Liver (tissue), 8 donors: ENCODE measurements at regions not wholly inside any gene's neighbourhood (a gene's known extent, or its start where the extent isn't known, plus 50 kb on each side); places are given as distances from the start of the nearest gene placed in this dataset.

Experiments used
- DNase-seq: peaks from one replicate; pipeline ENCODE4 v3.0.0-alpha.2; 2017; ENCODE audit warnings: low spot score
- H3K27ac ChIP-seq, 2 donors: one replicate each; pipeline ENCODE4 v1.7.0; 2013; ENCODE audit warnings: inconsistent platforms in 2 of 2, low read length in 2 of 2, control low read depth in 1 of 2, low read depth in 1 of 2, mild to moderate bottlenecking in 1 of 2
- H3K27me3 ChIP-seq, 4 donors: one replicate each; pipeline versions ENCODE4 v1.6.1 to v1.7.0; 2013; ENCODE audit warnings: low read length in 3 of 4, inconsistent platforms in 1 of 4, mild to moderate bottlenecking in 1 of 4, moderate library complexity in 1 of 4; ENCODE audit not compliant: control insufficient read depth in 4 of 4, insufficient read depth in 4 of 4
- H3K36me3 ChIP-seq, 4 donors: one replicate each; pipeline versions ENCODE4 v1.6.1 to v1.7.0; 2013; ENCODE audit warnings: low read length in 3 of 4, mild to moderate bottlenecking in 3 of 4, low read depth in 1 of 4, moderate library complexity in 1 of 4; ENCODE audit not compliant: control insufficient read depth in 4 of 4, insufficient read depth in 3 of 4
- H3K4me1 ChIP-seq, 4 donors: one replicate each; pipeline versions ENCODE4 v1.6.1 to v1.7.0; 2013; ENCODE audit warnings: low read length in 3 of 4, mild to moderate bottlenecking in 3 of 4, moderate library complexity in 1 of 4; ENCODE audit not compliant: control insufficient read depth in 4 of 4, insufficient read depth in 4 of 4
- H3K4me3 ChIP-seq, 3 donors: one replicate each; pipeline versions ENCODE4 v1.6.1 to v1.7.0; 2013; ENCODE audit warnings: low read length in 3 of 3, control low read depth in 1 of 3, low read depth in 1 of 3, mild to moderate bottlenecking in 1 of 3
- H3K9ac ChIP-seq, 2 donors: one replicate each; pipeline ENCODE4 v1.7.0; 2013; ENCODE audit warnings: low read length in 2 of 2, mild to moderate bottlenecking in 2 of 2, moderate library complexity in 2 of 2, control low read depth in 1 of 2, low read depth in 1 of 2
- H3K9me3 ChIP-seq, 4 donors: one replicate each; pipeline versions ENCODE4 v1.6.1 to v1.7.0; 2013; ENCODE audit warnings: low read length in 3 of 4; ENCODE audit not compliant: control insufficient read depth in 4 of 4
- EGR1 ChIP-seq, 2 donors: IDR thresholded peaks; 2 replicates each; pipeline ENCODE4 v1.6.1; 2016 to 2018; ENCODE audit warnings: antibody characterized with exemption in 2 of 2, low read depth in 2 of 2
- FOXA1 ChIP-seq: IDR thresholded peaks from 2 replicates; pipeline ENCODE4 v1.6.1; 2016; ENCODE audit warnings: antibody characterized with exemption
- FOXA2 ChIP-seq: IDR thresholded peaks from 2 replicates; pipeline ENCODE4 v1.6.1; 2016; ENCODE audit warnings: antibody characterized with exemption
- GABPA ChIP-seq, 2 donors: IDR thresholded peaks in 1 of 2; conservative IDR thresholded peaks in 1 of 2; 2 replicates each; pipeline ENCODE4 v1.6.1; 2016; ENCODE audit warnings: antibody characterized with exemption in 2 of 2, mild to moderate bottlenecking in 1 of 2, moderate library complexity in 1 of 2
- HNF4A ChIP-seq, 2 donors: conservative IDR thresholded peaks; 2 replicates each; pipeline ENCODE4 v1.6.1; 2016; ENCODE audit warnings: antibody characterized with exemption in 2 of 2, mild to moderate bottlenecking in 2 of 2
- HNF4G ChIP-seq: IDR thresholded peaks from 2 replicates; pipeline ENCODE4 v1.6.1; 2016; ENCODE audit warnings: antibody characterized with exemption
- JUND ChIP-seq, 2 donors: IDR thresholded peaks; 2 replicates each; pipeline ENCODE4 v1.6.1; 2016; ENCODE audit warnings: antibody characterized with exemption in 2 of 2
- NR2F2 ChIP-seq: IDR thresholded peaks from 2 replicates; pipeline ENCODE4 v1.6.1; 2016; ENCODE audit warnings: antibody characterized with exemption
- RAD21 ChIP-seq, 2 donors: IDR thresholded peaks; 2 replicates each; pipeline ENCODE4 v1.6.1; 2016; ENCODE audit warnings: antibody characterized with exemption in 2 of 2, mild to moderate bottlenecking in 2 of 2
- RXRA ChIP-seq, 2 donors: IDR thresholded peaks; 2 replicates each; pipeline ENCODE4 v1.6.1; 2017 to 2018; ENCODE audit warnings: antibody characterized with exemption in 2 of 2, mild to moderate bottlenecking in 1 of 2
- SP1 ChIP-seq: IDR thresholded peaks from 2 replicates; pipeline ENCODE4 v1.6.1; 2018; ENCODE audit warnings: antibody characterized with exemption, mild to moderate bottlenecking
- TAF1 ChIP-seq: conservative IDR thresholded peaks from 2 replicates; pipeline ENCODE4 v1.6.1; 2016; ENCODE audit warnings: antibody characterized with exemption, mild to moderate bottlenecking
- YY1 ChIP-seq: IDR thresholded peaks from 2 replicates; pipeline ENCODE4 v1.6.1; 2016; ENCODE audit warnings: antibody characterized with exemption, mild to moderate bottlenecking
- WGBS: extraction: QIAGEN DNeasy Blood & Tissue Kit; methylation state at CpG from one replicate; pipeline ENCODE4 v1.1.7; 2013; 5-methylcytosine and 5-hydroxymethylcytosine counted together
- TF ChIP-seq, protein P1 (sequence below): fragments of 150-350 bp; IDR thresholded peaks from 2 replicates; pipeline ENCODE4 v1.5.1; 2017; ENCODE audit warnings: improper control_type of control experiment, low read depth, low read length; ENCODE audit not compliant: missing input control
- TF ChIP-seq, protein P2 (sequence below): IDR thresholded peaks from 2 replicates; pipeline ENCODE4 v1.6.1; 2016; ENCODE audit warnings: antibody characterized with exemption
- TF ChIP-seq, protein P3 (sequence below): IDR thresholded peaks from 2 replicates; pipeline ENCODE4 v1.6.1; 2016; ENCODE audit warnings: antibody characterized with exemption
- TF ChIP-seq, protein P4 (sequence below): IDR thresholded peaks from 2 replicates; pipeline ENCODE4 v1.6.1; 2016; ENCODE audit warnings: antibody characterized with exemption, mild to moderate bottlenecking
- donor health status: healthy.
- donor health status: healthy.
- donor health status: healthy.
- donor health status: healthy.
- donor health status: healthy.

DNA sequence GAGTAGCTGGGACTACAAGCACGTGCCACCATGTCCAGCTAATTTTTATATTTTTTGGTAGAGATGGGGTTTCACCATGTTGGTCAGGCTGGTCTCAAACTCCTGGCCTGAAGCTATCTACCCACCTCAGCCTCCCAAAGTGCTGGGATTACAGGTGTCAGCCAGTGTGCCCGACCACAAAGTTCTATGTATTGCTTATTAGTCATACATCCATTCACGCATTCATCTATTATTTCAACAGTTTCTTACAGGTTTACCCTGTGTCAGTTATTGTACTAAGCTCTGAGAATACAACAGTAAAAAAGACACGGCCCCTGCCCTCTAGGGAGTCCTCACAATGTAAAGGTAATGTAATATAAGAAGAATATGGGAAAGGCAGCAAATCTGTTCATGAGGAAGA, 188.9 kb upstream of the BTG1 start:
- H3K9ac ChIP-seq: no peak overlapping the region
- no peaks in the 10 kb centered on the region for H3K27me3 ChIP-seq
- WGBS: 97% methylated on average over 4 of the region's 4 CpGs
- H3K9me3 ChIP-seq: no peaks in the 10 kb centered on the region
- no peaks in the 10 kb centered on the region for H3K4me1 ChIP-seq
- no peaks in the 10 kb centered on the region for H3K36me3 ChIP-seq
- no peak overlapping the region for H3K4me3 ChIP-seq
- no peak overlapping the region for H3K27ac ChIP-seq
- TF ChIP-seq EGR1 (IDR thresholded peaks at IDR 0.05; ENCODE audit: low read depth in 2 of 2) (no peak), SP1 (no peak), GABPA (IDR thresholded peaks at IDR 0.05 in 1 of 2, conservative IDR thresholded peaks at IDR 0.05 in 1 of 2) (no peak), RAD21 (IDR thresholded peaks at IDR 0.05) (no peak), TAF1 (no peak), FOXA2 (no peak), NR2F2 (no peak), HNF4G (no peak), JUND (IDR thresholded peaks at IDR 0.05) (no peak), HNF4A (conservative IDR thresholded peaks at IDR 0.05) (no peak), RXRA (IDR thresholded peaks at IDR 0.05) (no peak), FOXA1 (no peak)
- TF ChIP-seq, protein P1, sequence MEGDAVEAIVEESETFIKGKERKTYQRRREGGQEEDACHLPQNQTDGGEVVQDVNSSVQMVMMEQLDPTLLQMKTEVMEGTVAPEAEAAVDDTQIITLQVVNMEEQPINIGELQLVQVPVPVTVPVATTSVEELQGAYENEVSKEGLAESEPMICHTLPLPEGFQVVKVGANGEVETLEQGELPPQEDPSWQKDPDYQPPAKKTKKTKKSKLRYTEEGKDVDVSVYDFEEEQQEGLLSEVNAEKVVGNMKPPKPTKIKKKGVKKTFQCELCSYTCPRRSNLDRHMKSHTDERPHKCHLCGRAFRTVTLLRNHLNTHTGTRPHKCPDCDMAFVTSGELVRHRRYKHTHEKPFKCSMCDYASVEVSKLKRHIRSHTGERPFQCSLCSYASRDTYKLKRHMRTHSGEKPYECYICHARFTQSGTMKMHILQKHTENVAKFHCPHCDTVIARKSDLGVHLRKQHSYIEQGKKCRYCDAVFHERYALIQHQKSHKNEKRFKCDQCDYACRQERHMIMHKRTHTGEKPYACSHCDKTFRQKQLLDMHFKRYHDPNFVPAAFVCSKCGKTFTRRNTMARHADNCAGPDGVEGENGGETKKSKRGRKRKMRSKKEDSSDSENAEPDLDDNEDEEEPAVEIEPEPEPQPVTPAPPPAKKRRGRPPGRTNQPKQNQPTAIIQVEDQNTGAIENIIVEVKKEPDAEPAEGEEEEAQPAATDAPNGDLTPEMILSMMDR: no peak
- TF ChIP-seq, protein P2, sequence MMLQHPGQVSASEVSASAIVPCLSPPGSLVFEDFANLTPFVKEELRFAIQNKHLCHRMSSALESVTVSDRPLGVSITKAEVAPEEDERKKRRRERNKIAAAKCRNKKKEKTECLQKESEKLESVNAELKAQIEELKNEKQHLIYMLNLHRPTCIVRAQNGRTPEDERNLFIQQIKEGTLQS: no peak
- TF ChIP-seq, protein P3, sequence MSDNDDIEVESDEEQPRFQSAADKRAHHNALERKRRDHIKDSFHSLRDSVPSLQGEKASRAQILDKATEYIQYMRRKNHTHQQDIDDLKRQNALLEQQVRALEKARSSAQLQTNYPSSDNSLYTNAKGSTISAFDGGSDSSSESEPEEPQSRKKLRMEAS: no peak
- DNase-seq: no peak

DNA sequence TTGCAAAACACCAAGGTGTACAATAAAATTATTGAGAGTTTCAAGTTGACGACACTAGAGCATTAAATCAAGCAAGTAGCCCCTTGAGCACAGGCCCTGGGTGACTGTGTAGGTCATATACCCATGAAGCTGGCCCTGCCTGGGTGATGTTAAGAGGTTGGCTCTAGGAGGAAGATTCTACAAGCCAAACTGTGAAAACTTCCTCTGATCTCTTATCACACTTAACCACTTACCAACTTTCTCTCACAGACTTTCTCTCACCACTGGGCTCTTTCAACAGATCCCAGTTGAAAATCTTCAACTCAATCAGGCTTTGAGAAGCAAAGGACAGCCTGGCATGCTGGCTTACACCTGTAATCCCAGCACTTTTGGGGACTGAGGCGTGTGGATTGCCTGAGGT, 186.9 kb upstream of the BTG1 start:
- H3K9me3 ChIP-seq: no peaks in the 10 kb centered on the region
- WGBS: 95% methylated on average over 2 of the region's 2 CpGs
- no peak overlapping the region for H3K9ac ChIP-seq
- no peak overlapping the region for H3K4me3 ChIP-seq
- TF ChIP-seq, protein P4, sequence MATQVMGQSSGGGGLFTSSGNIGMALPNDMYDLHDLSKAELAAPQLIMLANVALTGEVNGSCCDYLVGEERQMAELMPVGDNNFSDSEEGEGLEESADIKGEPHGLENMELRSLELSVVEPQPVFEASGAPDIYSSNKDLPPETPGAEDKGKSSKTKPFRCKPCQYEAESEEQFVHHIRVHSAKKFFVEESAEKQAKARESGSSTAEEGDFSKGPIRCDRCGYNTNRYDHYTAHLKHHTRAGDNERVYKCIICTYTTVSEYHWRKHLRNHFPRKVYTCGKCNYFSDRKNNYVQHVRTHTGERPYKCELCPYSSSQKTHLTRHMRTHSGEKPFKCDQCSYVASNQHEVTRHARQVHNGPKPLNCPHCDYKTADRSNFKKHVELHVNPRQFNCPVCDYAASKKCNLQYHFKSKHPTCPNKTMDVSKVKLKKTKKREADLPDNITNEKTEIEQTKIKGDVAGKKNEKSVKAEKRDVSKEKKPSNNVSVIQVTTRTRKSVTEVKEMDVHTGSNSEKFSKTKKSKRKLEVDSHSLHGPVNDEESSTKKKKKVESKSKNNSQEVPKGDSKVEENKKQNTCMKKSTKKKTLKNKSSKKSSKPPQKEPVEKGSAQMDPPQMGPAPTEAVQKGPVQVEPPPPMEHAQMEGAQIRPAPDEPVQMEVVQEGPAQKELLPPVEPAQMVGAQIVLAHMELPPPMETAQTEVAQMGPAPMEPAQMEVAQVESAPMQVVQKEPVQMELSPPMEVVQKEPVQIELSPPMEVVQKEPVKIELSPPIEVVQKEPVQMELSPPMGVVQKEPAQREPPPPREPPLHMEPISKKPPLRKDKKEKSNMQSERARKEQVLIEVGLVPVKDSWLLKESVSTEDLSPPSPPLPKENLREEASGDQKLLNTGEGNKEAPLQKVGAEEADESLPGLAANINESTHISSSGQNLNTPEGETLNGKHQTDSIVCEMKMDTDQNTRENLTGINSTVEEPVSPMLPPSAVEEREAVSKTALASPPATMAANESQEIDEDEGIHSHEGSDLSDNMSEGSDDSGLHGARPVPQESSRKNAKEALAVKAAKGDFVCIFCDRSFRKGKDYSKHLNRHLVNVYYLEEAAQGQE: no peak
- TF ChIP-seq FOXA1 (no peak), EGR1 (IDR thresholded peaks at IDR 0.05; ENCODE audit: low read depth in 2 of 2) (no peak), NR2F2 (no peak), RXRA (IDR thresholded peaks at IDR 0.05) (no peak), FOXA2 (no peak), YY1 (no peak), TAF1 (no peak), JUND (IDR thresholded peaks at IDR 0.05) (no peak), SP1 (no peak)
- TF ChIP-seq, protein P1: no peak
- DNase-seq: no peak
- H3K27me3 ChIP-seq: no peaks in the 10 kb centered on the region
- no peak overlapping the region for H3K27ac ChIP-seq
- H3K36me3 ChIP-seq: no peaks in the 10 kb centered on the region
- H3K4me1 ChIP-seq: no peaks in the 10 kb centered on the region
